NT2/D1 (cell line): ENCODE measurements at regions not wholly inside any gene's neighbourhood (a gene's known extent, or its start where the extent isn't known, plus 50 kb on each side); places are given as distances from the start of the nearest gene placed in this dataset.

Source experiments
- SUZ12 ChIP-seq: IDR thresholded peaks from 2 replicates; pipeline ENCODE4 v1.6.1; 2011; ENCODE audit not compliant: insufficient read length, insufficient read depth; ENCODE audit errors: extremely low read depth
- YY1 ChIP-seq: IDR thresholded peaks from 2 replicates; pipeline ENCODE4 v1.6.1; 2011; ENCODE audit not compliant: insufficient read length, insufficient read depth
- ZNF274 ChIP-seq: IDR thresholded peaks from 2 replicates; pipeline ENCODE4 v1.6.1; 2011; ENCODE audit warnings: mild to moderate bottlenecking, low read depth, low read length

DNA sequence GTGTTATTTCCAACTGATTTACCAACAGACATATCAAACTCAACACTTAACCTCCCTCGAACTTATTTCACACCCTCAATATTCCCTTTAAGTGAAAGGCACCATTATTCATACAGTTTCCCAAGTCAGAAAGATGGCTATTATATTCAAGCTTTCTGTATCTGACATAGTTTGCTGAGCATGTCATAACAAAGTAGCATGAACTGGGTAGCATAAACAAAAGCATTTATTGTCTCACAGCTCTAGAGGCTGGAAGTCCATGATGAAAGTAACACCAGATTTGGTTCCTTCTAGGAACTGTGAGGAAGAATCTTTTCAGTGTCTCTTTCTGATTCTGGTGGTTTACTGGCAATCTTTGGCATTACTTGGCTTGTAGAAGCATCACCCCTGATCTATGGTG, 1388.6 kb downstream of the TECRL start:
- no peak for TF ChIP-seq ZNF274
- no peak for TF ChIP-seq SUZ12
- no peak for TF ChIP-seq YY1
